Stimulated activated effector memory CD8-positive, alpha-beta T cell treated with anti-CD3 and anti-CD28 coated beads, Interleukin-12 subunit alpha, Interleukin-12 subunit beta, amount 100 ng/mL, for 72 hours (primary cell): ENCODE measurements at regions not wholly inside any gene's neighbourhood (a gene's known extent, or its start where the extent isn't known, plus 50 kb on each side); places are given as distances from the start of the nearest gene placed in this dataset.

Source experiments
- ATAC-seq: fragments of 150-1000 bp; cut with Tn5 transposase; 2 replicates; pipeline ENCODE4 v1.10.0; 2021
- DNase-seq, 2 donors: peaks; one replicate each; pipeline ENCODE4 v3.0.0; 2021 to 2022; ENCODE audit warnings: low spot score in 2 of 2
- H3K27ac Mint-ChIP-seq: one replicate; pipeline ENCODE4 v1.8.0; 2022; ENCODE audit warnings: mild to moderate bottlenecking, mixed read lengths
- H3K36me3 Mint-ChIP-seq: one replicate; pipeline ENCODE4 v1.8.0; 2022; ENCODE audit warnings: mild to moderate bottlenecking, mixed read lengths
- H3K4me1 Mint-ChIP-seq: one replicate; pipeline ENCODE4 v1.8.0; 2022; ENCODE audit warnings: mixed read lengths
- H3K4me3 Mint-ChIP-seq: one replicate; pipeline ENCODE4 v1.8.0; 2022; ENCODE audit warnings: mild to moderate bottlenecking, mixed read lengths
- H3K9me3 Mint-ChIP-seq: one replicate; pipeline ENCODE4 v1.8.0; 2022; ENCODE audit warnings: mixed read lengths

- ATAC-seq = no peak
Measured at GRCh38 chr1:47558601-47559593, 121.1 kb downstream of the FOXD2 start.

DNA sequence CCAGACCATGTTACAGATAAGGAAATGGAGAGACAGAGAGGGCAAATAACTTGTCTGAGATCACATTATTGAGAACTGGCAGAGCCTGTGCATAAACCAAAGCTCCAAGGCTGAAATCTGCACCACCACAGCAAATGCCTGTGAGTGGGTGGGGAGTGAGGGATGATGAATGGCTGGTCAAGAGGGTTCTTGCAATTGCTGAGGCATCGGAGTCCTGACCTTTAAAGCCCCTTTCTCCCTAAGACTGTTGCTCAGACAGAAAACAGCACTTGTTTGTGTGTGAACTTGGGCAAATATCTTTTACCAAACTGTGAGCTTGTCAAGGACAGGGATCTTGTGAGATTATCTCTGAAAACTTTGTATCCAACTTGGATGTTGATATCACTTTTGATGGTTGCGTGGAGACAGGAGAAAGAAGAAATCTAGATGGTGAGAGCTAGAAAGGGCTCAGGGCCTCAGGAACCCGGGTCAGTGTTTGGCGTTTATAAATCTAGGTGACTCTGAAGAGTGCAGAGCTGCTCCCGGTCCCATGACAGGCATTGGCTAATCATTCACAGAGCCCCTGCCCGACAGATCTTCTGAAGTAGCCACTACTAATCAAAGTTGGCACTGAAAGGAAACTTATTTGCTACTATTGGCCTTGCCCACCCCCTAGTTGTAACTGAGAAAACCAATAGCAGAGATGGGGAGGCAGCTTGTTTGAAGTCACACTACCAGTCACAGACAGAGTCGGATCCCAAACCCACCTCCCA lies 122.3 kb downstream of the FOXD2 start:
- no peaks in the 10 kb centered on the region for H3K36me3 Mint-ChIP-seq

More at GRCh38 chr1:47558601-47559593, 121.1 kb downstream of the FOXD2 start:
- DNase-seq = no peak
- no peak overlapping the region for H3K27ac Mint-ChIP-seq
- H3K36me3 Mint-ChIP-seq = no peaks in the 10 kb centered on the region
- no peaks in the 10 kb centered on the region for H3K4me1 Mint-ChIP-seq
- H3K9me3 Mint-ChIP-seq = no peaks in the 10 kb centered on the region
- H3K4me3 Mint-ChIP-seq = no peak overlapping the region

GRCh38 chr1:47561523-47562007 lies 123.7 kb downstream of the FOXD2 start:
- Mint-ChIP-seq H3K4me3 (no peak overlapping the region), H3K27ac (no peak overlapping the region), H3K9me3 (no peaks in the 10 kb centered on the region), H3K36me3 (no peaks in the 10 kb centered on the region), H3K4me1 (no peaks in the 10 kb centered on the region)
- no peak for DNase-seq
- no peak for ATAC-seq

More for the DNA sequence above, 122.3 kb downstream of the FOXD2 start:
- Mint-ChIP-seq H3K4me3 (no peak overlapping the region), H3K27ac (no peak overlapping the region), H3K4me1 (no peaks in the 10 kb centered on the region), H3K9me3 (no peaks in the 10 kb centered on the region)
- DNase-seq (no peak), ATAC-seq (no peak)

DNA sequence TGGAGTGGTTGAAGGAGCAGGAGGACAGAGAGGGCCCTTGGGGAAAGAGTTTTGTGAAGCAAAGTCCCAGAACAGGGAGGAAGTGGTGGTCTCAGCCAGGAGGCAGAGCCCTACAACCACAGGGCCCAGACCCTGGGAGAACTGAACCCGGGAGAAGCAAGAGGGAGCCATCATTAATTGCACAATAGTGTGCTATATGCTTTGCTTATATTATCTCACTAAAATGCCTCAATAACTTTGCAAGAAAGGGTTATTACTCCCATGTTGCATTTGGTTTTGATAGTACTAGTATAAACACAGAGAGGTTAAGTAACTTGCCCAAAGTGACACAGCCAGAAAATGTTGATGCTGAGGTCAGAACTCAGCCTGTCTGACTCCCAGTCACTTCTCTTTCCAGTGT lies 124.3 kb downstream of the FOXD2 start:
- Mint-ChIP-seq H3K36me3 (no peaks in the 10 kb centered on the region), H3K4me1 (no peaks in the 10 kb centered on the region), H3K27ac (no peak overlapping the region), H3K9me3 (no peaks in the 10 kb centered on the region), H3K4me3 (no peak overlapping the region)
- ATAC-seq (no peak), DNase-seq (no peak)

DNA sequence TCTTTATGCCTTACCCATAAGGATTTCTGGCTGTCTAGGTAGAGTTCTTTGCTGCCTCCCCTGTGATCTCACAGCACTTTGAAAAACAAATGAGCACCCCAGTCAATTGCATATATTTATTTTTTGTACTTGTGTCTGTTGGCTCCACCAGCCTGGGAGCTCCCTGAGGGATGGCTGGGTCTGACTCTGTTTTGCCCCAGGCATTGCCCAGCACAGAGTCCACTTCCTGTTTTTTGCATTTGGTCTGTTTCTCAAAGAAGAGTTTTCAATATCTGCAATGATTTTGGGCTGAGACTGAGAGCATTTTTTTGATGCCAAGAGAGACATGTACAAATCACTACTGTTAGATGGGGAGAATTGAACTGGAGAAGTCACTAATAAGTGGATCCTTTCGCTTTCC lies 125.0 kb downstream of the FOXD2 start:
- no peak overlapping the region for H3K4me3 Mint-ChIP-seq
- no peaks in the 10 kb centered on the region for H3K36me3 Mint-ChIP-seq
- ATAC-seq = no peak
- no peak for DNase-seq
- no peaks in the 10 kb centered on the region for H3K4me1 Mint-ChIP-seq
- no peaks in the 10 kb centered on the region for H3K9me3 Mint-ChIP-seq
- no peak overlapping the region for H3K27ac Mint-ChIP-seq

GRCh38 chr1:47563201-47563600 lies 125.4 kb downstream of the FOXD2 start:
- DNase-seq = no peak
- ATAC-seq = no peak
- Mint-ChIP-seq H3K36me3 (no peaks in the 10 kb centered on the region), H3K9me3 (no peaks in the 10 kb centered on the region), H3K4me1 (no peaks in the 10 kb centered on the region), H3K4me3 (no peak overlapping the region), H3K27ac (no peak overlapping the region)

GRCh38 chr1:47564570-47564969 lies 126.7 kb downstream of the FOXD2 start:
- Mint-ChIP-seq H3K36me3 (no peaks in the 10 kb centered on the region), H3K9me3 (no peaks in the 10 kb centered on the region), H3K4me1 (no peaks in the 10 kb centered on the region), H3K27ac (no peak overlapping the region), H3K4me3 (no peak overlapping the region)
- no peak for ATAC-seq
- DNase-seq = no peak

DNA sequence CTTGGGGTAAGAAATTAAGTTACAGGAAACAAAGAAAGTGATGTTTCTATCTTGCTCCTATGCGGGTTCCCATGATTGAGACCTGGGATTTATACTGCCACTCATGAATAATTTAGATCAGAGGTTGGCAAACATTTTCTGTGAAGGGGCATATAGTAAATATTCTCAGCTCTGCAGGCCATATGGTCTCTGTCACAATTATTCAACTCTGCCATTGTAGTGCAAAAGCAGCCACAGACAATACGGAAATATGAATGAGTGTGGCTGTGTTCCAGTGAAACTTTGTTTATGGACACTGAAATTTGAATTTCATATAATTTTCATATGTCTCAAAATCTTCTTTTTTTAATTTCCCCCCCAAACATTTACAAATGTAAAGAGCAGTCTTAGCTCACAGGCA lies 127.2 kb downstream of the FOXD2 start:
- ATAC-seq = no peak
- no peak for DNase-seq
- Mint-ChIP-seq H3K4me3 (no peak overlapping the region), H3K9me3 (no peaks in the 10 kb centered on the region), H3K36me3 (no peaks in the 10 kb centered on the region), H3K4me1 (no peaks in the 10 kb centered on the region), H3K27ac (no peak overlapping the region)

DNA sequence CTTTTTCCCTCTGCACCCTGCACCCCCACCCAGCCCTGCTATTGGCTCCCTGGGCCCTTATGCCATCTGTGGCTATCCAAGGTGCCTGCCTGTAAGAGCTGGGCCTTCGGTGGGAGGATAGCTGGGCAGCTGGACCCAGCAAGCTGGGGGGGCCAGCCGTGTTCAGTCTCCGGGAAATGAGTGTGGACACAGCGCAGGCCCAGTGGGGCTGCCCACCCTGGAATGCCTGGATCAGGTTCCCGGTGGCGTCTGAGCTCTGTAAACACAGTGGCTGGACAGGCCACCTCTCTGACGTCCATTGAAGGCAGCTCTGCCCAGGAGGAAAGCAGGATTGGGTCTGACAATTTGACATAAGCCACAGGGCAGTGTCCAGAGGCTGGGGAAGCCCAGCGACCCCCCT lies 127.8 kb downstream of the FOXD2 start:
- Mint-ChIP-seq H3K4me1 (no peaks in the 10 kb centered on the region), H3K27ac (no peak overlapping the region), H3K4me3 (no peak overlapping the region), H3K9me3 (no peaks in the 10 kb centered on the region), H3K36me3 (no peaks in the 10 kb centered on the region)
- DNase-seq (no peak), ATAC-seq (no peak)

- Mint-ChIP-seq H3K36me3 (no peaks in the 10 kb centered on the region), H3K4me3 (no peak overlapping the region), H3K9me3 (no peaks in the 10 kb centered on the region), H3K4me1 (no peaks in the 10 kb centered on the region), H3K27ac (no peak overlapping the region)
- ATAC-seq = no peak
- DNase-seq = no peak
Measured at GRCh38 chr1:47568763-47569162, 130.9 kb downstream of the FOXD2 start.

- Mint-ChIP-seq H3K4me3 (no peak overlapping the region), H3K27ac (no peak overlapping the region), H3K9me3 (no peaks in the 10 kb centered on the region), H3K36me3 (no peaks in the 10 kb centered on the region), H3K4me1 (no peaks in the 10 kb centered on the region)
- ATAC-seq = no peak
- no peak for DNase-seq
Measured at GRCh38 chr1:47569261-47569660, 131.4 kb downstream of the FOXD2 start.

DNA sequence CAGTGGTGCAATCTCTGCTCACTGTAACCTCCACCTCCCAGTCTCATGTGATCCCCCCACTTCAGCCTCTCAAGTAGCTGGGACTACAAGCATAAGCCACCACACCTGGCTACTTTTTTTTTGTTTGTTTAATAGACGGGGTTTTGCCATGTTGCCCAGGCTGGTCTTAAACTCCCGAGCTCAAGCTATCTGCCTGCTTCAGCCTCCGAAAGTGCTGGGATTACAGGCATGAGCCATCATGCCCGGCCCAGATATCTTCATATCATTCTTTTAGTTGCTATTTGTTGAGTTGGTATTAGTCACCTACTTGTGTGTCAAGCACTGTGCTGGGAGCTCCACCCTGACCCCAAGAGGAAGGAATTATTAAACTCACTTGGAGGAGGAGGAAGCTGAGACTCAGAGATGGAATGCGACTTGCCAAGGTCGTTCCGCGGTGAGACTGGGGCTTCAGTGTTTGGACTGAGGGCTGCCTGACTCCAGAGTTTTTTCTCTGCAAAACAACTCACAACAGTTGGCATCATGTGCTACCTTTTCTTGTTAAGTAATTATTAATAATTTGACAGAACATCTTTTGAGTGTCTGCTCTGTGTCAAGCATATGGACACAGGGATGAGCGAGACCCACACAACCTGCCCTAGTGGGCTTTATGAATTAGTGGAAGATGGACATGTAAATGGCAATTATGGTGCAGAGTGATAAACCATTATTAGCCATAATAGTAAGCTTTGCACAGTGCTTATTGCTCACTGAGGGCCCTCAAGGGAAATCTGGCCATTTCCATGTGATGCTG lies 132.0 kb downstream of the FOXD2 start:
- no peak overlapping the region for H3K27ac Mint-ChIP-seq
- DNase-seq = no peak
- H3K4me3 Mint-ChIP-seq = no peak overlapping the region
- no peaks in the 10 kb centered on the region for H3K9me3 Mint-ChIP-seq
- H3K36me3 Mint-ChIP-seq = no peaks in the 10 kb centered on the region
- H3K4me1 Mint-ChIP-seq = no peaks in the 10 kb centered on the region
- ATAC-seq = no peak

GRCh38 chr1:47571161-47571560 lies 133.3 kb downstream of the FOXD2 start:
- ATAC-seq (no peak), DNase-seq (no peak)
- no peaks in the 10 kb centered on the region for H3K4me1 Mint-ChIP-seq
- no peaks in the 10 kb centered on the region for H3K9me3 Mint-ChIP-seq
- H3K36me3 Mint-ChIP-seq = no peaks in the 10 kb centered on the region
- H3K4me3 Mint-ChIP-seq = no peak overlapping the region
- no peak overlapping the region for H3K27ac Mint-ChIP-seq

GRCh38 chr1:47571952-47572351 lies 134.1 kb downstream of the FOXD2 start:
- no peak for ATAC-seq
- Mint-ChIP-seq H3K4me1 (no peaks in the 10 kb centered on the region), H3K27ac (no peak overlapping the region), H3K4me3 (no peak overlapping the region), H3K36me3 (no peaks in the 10 kb centered on the region), H3K9me3 (no peaks in the 10 kb centered on the region)
- DNase-seq = no peak
